K562 (cell line): ENCODE measurements at regions not wholly inside any gene's neighbourhood (a gene's known extent, or its start where the extent isn't known, plus 50 kb on each side); places are given as distances from the start of the nearest gene placed in this dataset.

Source experiments
- ATAC-seq: fragments of 200-7000 bp; cut with Tn5 transposase; 3 replicates; pipeline ENCODE4 v1.9.1; 2020; ENCODE audit warnings: moderate library complexity
- BruUV-seq: library from RNA; stranded (reverse); fragments of 400-500 nt; replicated peaks from 2 replicates; lab custom pipeline; 2021; lab: Mats Ljungman, UMichigan
- CTCF ChIA-PET: fragments of 300-600 bp; formaldehyde crosslinking; extraction: SDS; loops from one replicate; lab custom pipeline; 2021; ENCODE audit warnings: low intra/inter-chr PET ratio; lab: Yijun Ruan, JAX
- POLR2A ChIA-PET: fragments of 300-600, 350-650 bp; sonication (Branson Sonifier 250); formaldehyde crosslinking; extraction: SDS; loops from one replicate; lab custom pipeline; 2021; ENCODE audit warnings: antibody characterized with exemption, inconsistent platforms; lab: Yijun Ruan, JAX
- DNase-seq, 4 experiments: peaks; one replicate each; pipeline versions ENCODE4 v3.0.0 to v3.0.0-alpha.2; 2011 to 2018; ENCODE audit warnings: low spot score in 3 of 4, mixed read lengths in 3 of 4; ENCODE audit errors: extremely low read depth in 1 of 4
- FAIRE-seq: peaks from 2 replicates; lab custom pipeline; 2011; peaks lifted over from hg19 to GRCh38; lab: Jason Lieb, UNC
- H2AFZ ChIP-seq: 2 replicates; pipeline ENCODE4 v1.6.0; 2011; ENCODE audit warnings: low read depth, low read length, control low read depth, inconsistent platforms
- H3K27ac ChIP-seq: fragments of 200-600 bp; 3 replicates; pipeline ENCODE4 v1.8.0; 2011; ENCODE audit warnings: low read depth, mild to moderate bottlenecking, control low read depth, inconsistent platforms, low read length, moderate library complexity, mixed read lengths; ENCODE audit errors: extremely low read depth
- H3K27me3 ChIP-seq, 2 experiments: fragments of 300-600 bp in 1 of 2; 2 replicates in 1 of 2; 3 replicates in 1 of 2; pipeline versions ENCODE4 v1.6.0 to v1.8.0; 2011; ENCODE audit warnings: inconsistent platforms in 2 of 2, low read length in 2 of 2, mild to moderate bottlenecking in 1 of 2, mixed read lengths in 1 of 2, moderate library complexity in 1 of 2; ENCODE audit not compliant: control insufficient read depth in 2 of 2, insufficient read depth in 2 of 2
- H3K36me3 ChIP-seq: fragments of 300-600 bp; 3 replicates; pipeline ENCODE4 v1.8.0; 2011; ENCODE audit warnings: mild to moderate bottlenecking, low read length, inconsistent platforms; ENCODE audit not compliant: control insufficient read depth, insufficient read depth
- H3K4me1 ChIP-seq, 2 experiments: fragments of 200-600 bp in 1 of 2; replicated peaks in 1 of 2; 2 replicates in 1 of 2; 3 replicates in 1 of 2; pipeline versions ENCODE4 v1.5.1 to v1.8.0; 2011; ENCODE audit warnings: inconsistent platforms in 2 of 2, low read length in 2 of 2, mild to moderate bottlenecking in 1 of 2, mixed read lengths in 1 of 2, moderate library complexity in 1 of 2; ENCODE audit not compliant: control insufficient read depth in 2 of 2, insufficient read depth in 2 of 2
- H3K4me2 ChIP-seq: 2 replicates; pipeline ENCODE4 v1.6.1; 2011; ENCODE audit warnings: low read length, control low read depth, inconsistent platforms, mixed read lengths; ENCODE audit not compliant: insufficient read depth
- H3K4me3 ChIP-seq: fragments of 200-600 bp; sonication (generic), shearing (Covaris generic); 2 replicates; pipeline ENCODE4 v1.5.1; 2016; ENCODE audit warnings: control low read depth, inconsistent platforms
- H3K79me2 ChIP-seq: fragments of 200-600 bp; 3 replicates; pipeline ENCODE4 v1.8.0; 2011; ENCODE audit warnings: low read length, inconsistent platforms; ENCODE audit not compliant: control insufficient read depth, insufficient read depth
- H3K9ac ChIP-seq, 2 experiments: 2 replicates each; pipeline versions ENCODE4 v1.6.0 to v1.6.1; 2011; ENCODE audit warnings: low read depth in 2 of 2, low read length in 2 of 2, control low read depth in 1 of 2, inconsistent platforms in 1 of 2, mild to moderate bottlenecking in 1 of 2, mixed read lengths in 1 of 2; ENCODE audit not compliant: insufficient read depth in 1 of 2
- H3K9me1 ChIP-seq: one replicate; pipeline ENCODE4 v1.6.0; 2011; ENCODE audit warnings: inconsistent platforms, mild to moderate bottlenecking, low read length, moderate library complexity; ENCODE audit not compliant: control insufficient read depth, insufficient read depth
- H3K9me3 ChIP-seq: replicated peaks from 2 replicates; pipeline ENCODE4 v1.5.1; 2011; ENCODE audit warnings: low read depth, low read length, inconsistent platforms; ENCODE audit not compliant: control insufficient read depth, insufficient read depth
- H4K20me1 ChIP-seq: replicated peaks from 2 replicates; pipeline ENCODE4 v1.6.1; 2011; ENCODE audit warnings: low read length, inconsistent platforms, mixed read lengths; ENCODE audit not compliant: control insufficient read depth, insufficient read depth
- CCAR2 ChIP-seq: fragments of 200-400 bp; formaldehyde crosslinking; IDR thresholded peaks from 2 replicates; pipeline ENCODE4 v1.6.1; 2017; ENCODE audit warnings: mild to moderate bottlenecking, low read depth, low read length
- DMBX1 ChIP-seq: fragments of 250-450 bp; sonication (Bioruptor Pico); IDR thresholded peaks from 2 replicates; pipeline ENCODE4 v1.8.0; 2022; ENCODE audit warnings: inconsistent platforms, mild to moderate bottlenecking, moderate library complexity, borderline replicate concordance
- GABPB2 ChIP-seq: fragments of 250-450 bp; sonication (Bioruptor Pico); conservative IDR thresholded peaks from 2 replicates; pipeline ENCODE4 v1.5.1; 2021; ENCODE audit warnings: mild to moderate bottlenecking
- HEY1 ChIP-seq: fragments of 250-450 bp; sonication (Bioruptor Pico); IDR thresholded peaks from 2 replicates; pipeline ENCODE4 v1.5.0; 2020; ENCODE audit warnings: mild to moderate bottlenecking, moderate library complexity, borderline replicate concordance
- HMGXB4 ChIP-seq: sonication (generic); formaldehyde crosslinking; IDR thresholded peaks from 2 replicates; pipeline ENCODE4 v1.8.1; 2023; ENCODE audit warnings: mild to moderate bottlenecking, missing genetic modification reagents
- KLF10 ChIP-seq: fragments of 250-450 bp; sonication (Bioruptor Pico); IDR thresholded peaks from 2 replicates; pipeline ENCODE4 v1.6.1; 2021; ENCODE audit warnings: matching md5 sums
- MIER1 ChIP-seq: fragments of 450-650 bp; IDR thresholded peaks from 2 replicates; pipeline ENCODE4 v1.6.1; 2016; ENCODE audit warnings: antibody characterized with exemption, mild to moderate bottlenecking, low read depth
- NFIC ChIP-seq: fragments of 450-650 bp; IDR thresholded peaks from 2 replicates; pipeline ENCODE4 v1.6.1; 2017; ENCODE audit warnings: mild to moderate bottlenecking, inconsistent platforms
- PHF20 ChIP-seq: fragments of 450-650 bp; IDR thresholded peaks from 2 replicates; pipeline ENCODE4 v1.6.1; 2018; ENCODE audit not compliant: partially characterized antibody
- RBM15 ChIP-seq: fragments of 200-400 bp; formaldehyde crosslinking; IDR thresholded peaks from 2 replicates; pipeline ENCODE4 v1.6.1; 2018; ENCODE audit warnings: mild to moderate bottlenecking, low read length, moderate library complexity; ENCODE audit not compliant: insufficient read depth
- STAT5B ChIP-seq: fragments of 250-450 bp; sonication (Bioruptor Pico); IDR thresholded peaks from 2 replicates; pipeline ENCODE4 v1.8.0; 2021; ENCODE audit warnings: mild to moderate bottlenecking, inconsistent platforms
- TCF7 ChIP-seq: sonication (generic); IDR thresholded peaks from 2 replicates; pipeline ENCODE4 v1.6.1; 2016; ENCODE audit warnings: antibody characterized with exemption, borderline replicate concordance
- U2AF2 ChIP-seq: fragments of 200-400 bp; formaldehyde crosslinking; optimal IDR thresholded peaks from 2 replicates; pipeline ENCODE3; 2017; ENCODE audit warnings: low read depth, mild to moderate bottlenecking, low read length
- YBX1 ChIP-seq: fragments of 450-650 bp; IDR thresholded peaks from 2 replicates; pipeline ENCODE4 v1.7.1; 2016; ENCODE audit warnings: mild to moderate bottlenecking
- ZNF134 ChIP-seq: fragments of 250-450 bp; sonication (Bioruptor Pico); conservative IDR thresholded peaks from 2 replicates; pipeline ENCODE4 v1.4.0; 2020
- WGBS: fragments of 100-300 bp; shearing (Covaris generic); methylation state at CpG from one replicate; pipeline ENCODE4 v1.1.6; 2016; ENCODE audit warnings: low coverage, mixed read lengths; ENCODE audit not compliant: insufficient coverage; ENCODE audit errors: missing lambda C conversion rate; 5-methylcytosine and 5-hydroxymethylcytosine counted together
- in situ Hi-C: fragments of 300-500 bp; cut with MboI; formaldehyde crosslinking; loops from 4 replicates; pipeline ENCODE4 v1.15.0; 2018; ENCODE audit warnings: inconsistent platforms, mixed read lengths
- intact Hi-C: fragments of 100-400 bp; cut with micrococcal nuclease; formaldehyde crosslinking; loops from 2 replicates; pipeline ENCODE4 v1.14.2; 2022

- no peaks in the 10 kb centered on the region for H3K36me3 ChIP-seq
- intact Hi-C loops (no loop called here), in situ Hi-C loops (no loop called here)
- ChIA-PET CTCF (no interaction called here), POLR2A (no interaction called here)
- no TSS peak for BruUV-seq
- DNase-seq (no peak), FAIRE-seq (no peak), ATAC-seq (no peak)
- H3K9ac ChIP-seq = no peak overlapping the region
- H3K79me2 ChIP-seq = no peaks in the 10 kb centered on the region
- no peak overlapping the region for H3K4me2 ChIP-seq
- 0% methylated on average over 7 of the region's 8 CpGs for WGBS
- no peaks in the 10 kb centered on the region for H3K9me1 ChIP-seq
- H2AFZ ChIP-seq = no peak overlapping the region
- H3K4me3 ChIP-seq = no peak overlapping the region
- H3K27me3 ChIP-seq = peaks cover 0 to 32% of the 10 kb centered on the region in 2 experiments; a peak in 2 of 5 replicates
- no peak overlapping the region for H3K27ac ChIP-seq
- H4K20me1 ChIP-seq = no peaks in the 10 kb centered on the region
- TF ChIP-seq HEY1 (CRISPR knock-in tag) (no peak), MIER1 (no peak), NFIC (peak; percentile 61)
- H3K4me1 ChIP-seq = no peaks in the 10 kb centered on the region
- no peaks in the 10 kb centered on the region for H3K9me3 ChIP-seq
Measured at GRCh38 chr18:76678248-76678647, 144.1 kb upstream of the ZNF236 start.

GRCh38 chr18:76674596-76674995, 147.8 kb upstream of the ZNF236 start:
- no peaks in the 10 kb centered on the region for H3K4me1 ChIP-seq
- ATAC-seq = no peak
- CTCF ChIA-PET = no interaction called here
- no peaks in the 10 kb centered on the region for H3K9me3 ChIP-seq
- no peak for DNase-seq
- no peak overlapping the region for H3K27ac ChIP-seq
- H3K4me2 ChIP-seq = no peak overlapping the region
- H3K9me1 ChIP-seq = no peaks in the 10 kb centered on the region
- no peaks in the 10 kb centered on the region for H3K79me2 ChIP-seq
- no peak overlapping the region for H3K9ac ChIP-seq
- H3K4me3 ChIP-seq = no peak overlapping the region
- FAIRE-seq = no peak
- no TSS peak for BruUV-seq
- H3K36me3 ChIP-seq = no peaks in the 10 kb centered on the region
- POLR2A ChIA-PET = interaction anchor here (0.6 kb wide), 2 partner anchors 17 to 1203 kb away, joined by 3 to 4 read pairs; no protein-coding TSS in a partner anchor
- H3K27me3 ChIP-seq = peaks cover 0 to 21% of the 10 kb centered on the region in 2 experiments; a peak in 2 of 5 replicates
- intact Hi-C loops (no loop called here), in situ Hi-C loops (no loop called here)
- H4K20me1 ChIP-seq = no peaks in the 10 kb centered on the region
- WGBS = 0% methylated on average over 5 of the region's 6 CpGs
- H2AFZ ChIP-seq = no peak overlapping the region
- TF ChIP-seq ZNF134 = no peak
- no peak for TF ChIP-seq GABPB2 (CRISPR knock-in tag)
- no peak for TF ChIP-seq PHF20
- no peak for TF ChIP-seq CCAR2
- no peak for TF ChIP-seq YBX1
- no peak for TF ChIP-seq TCF7
- no peak for TF ChIP-seq DMBX1 (CRISPR knock-in tag)
- no peak for TF ChIP-seq STAT5B (CRISPR knock-in tag)
- no peak for TF ChIP-seq RBM15
- TF ChIP-seq KLF10 (CRISPR knock-in tag) = no peak
- no peak for TF ChIP-seq HMGXB4 (CRISPR knock-in tag)
- TF ChIP-seq U2AF2 = no peak
- no peak for TF ChIP-seq NFIC
